ENCODE measurements at regions not wholly inside any gene's neighbourhood (a gene's known extent, or its start where the extent isn't known, plus 50 kb on each side); places are given as distances from the start of the nearest gene placed in this dataset.
"Not testable (repeated sequence)": the region's sequence is repeated elsewhere in the genome, so short reads cannot be mapped to it uniquely, and the experiment has no call there.

GRCh38 chr6:18543051-18543450 is 155.9 kb downstream of the RNF144B start:
- Histone ChIP-seq H3K36me3 (ENCODE audit: control insufficient read depth, insufficient read depth, low read length) (no peaks in the 10 kb centered on the region), H3K27me3 (ENCODE audit: control insufficient read depth, insufficient read depth, low read length, poor library complexity, severe bottlenecking) (no peaks in the 10 kb centered on the region), H3K9ac (ENCODE audit: extremely low read depth, low read length, poor library complexity, severe bottlenecking) (no peak overlapping the region), H3K4me3 (ENCODE audit: low read length) (no peak overlapping the region), H3K9me3 (ENCODE audit: control insufficient read depth, low read length) (peaks cover 3% of the 10 kb centered on the region), H3K27ac (ENCODE audit: low read depth, low read length) (no peak overlapping the region), H3K4me1 (ENCODE audit: control insufficient read depth, insufficient read depth, low read length) (no peaks in the 10 kb centered on the region)
- H3K27me3 Mint-ChIP-seq (ENCODE audit: insufficient read depth) = no peaks in the 10 kb centered on the region
- DNase-seq = no peak
- TF ChIP-seq, protein P1, sequence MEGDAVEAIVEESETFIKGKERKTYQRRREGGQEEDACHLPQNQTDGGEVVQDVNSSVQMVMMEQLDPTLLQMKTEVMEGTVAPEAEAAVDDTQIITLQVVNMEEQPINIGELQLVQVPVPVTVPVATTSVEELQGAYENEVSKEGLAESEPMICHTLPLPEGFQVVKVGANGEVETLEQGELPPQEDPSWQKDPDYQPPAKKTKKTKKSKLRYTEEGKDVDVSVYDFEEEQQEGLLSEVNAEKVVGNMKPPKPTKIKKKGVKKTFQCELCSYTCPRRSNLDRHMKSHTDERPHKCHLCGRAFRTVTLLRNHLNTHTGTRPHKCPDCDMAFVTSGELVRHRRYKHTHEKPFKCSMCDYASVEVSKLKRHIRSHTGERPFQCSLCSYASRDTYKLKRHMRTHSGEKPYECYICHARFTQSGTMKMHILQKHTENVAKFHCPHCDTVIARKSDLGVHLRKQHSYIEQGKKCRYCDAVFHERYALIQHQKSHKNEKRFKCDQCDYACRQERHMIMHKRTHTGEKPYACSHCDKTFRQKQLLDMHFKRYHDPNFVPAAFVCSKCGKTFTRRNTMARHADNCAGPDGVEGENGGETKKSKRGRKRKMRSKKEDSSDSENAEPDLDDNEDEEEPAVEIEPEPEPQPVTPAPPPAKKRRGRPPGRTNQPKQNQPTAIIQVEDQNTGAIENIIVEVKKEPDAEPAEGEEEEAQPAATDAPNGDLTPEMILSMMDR (conservative IDR thresholded peaks at IDR 0.05) = no peak
- no peak overlapping the region for H3K4me3 Mint-ChIP-seq
- WGBS, 2 experiments (ENCODE audit: insufficient coverage in 1 of 2, insufficient read length in 1 of 2) = 89 to 94% methylated on average over 3 to 6 of the region's 6 CpGs
- H3K36me3 Mint-ChIP-seq (ENCODE audit: low read depth) = no peaks in the 10 kb centered on the region
- H3K27ac Mint-ChIP-seq = no peak overlapping the region
- peaks cover 19% of the 10 kb centered on the region for H3K9me3 Mint-ChIP-seq
- H3K4me1 Mint-ChIP-seq = no peaks in the 10 kb centered on the region

- not testable (repeated sequence) for H3K27me3 Mint-ChIP-seq (ENCODE audit: insufficient read depth); DNase-seq; H3K4me1 ChIP-seq (ENCODE audit: control insufficient read depth, insufficient read depth, low read length); H3K36me3 Mint-ChIP-seq (ENCODE audit: low read depth); H3K9me3 ChIP-seq (ENCODE audit: control insufficient read depth, low read length); H3K9ac ChIP-seq (ENCODE audit: extremely low read depth, low read length, poor library complexity, severe bottlenecking); H3K4me3 Mint-ChIP-seq; H3K27ac Mint-ChIP-seq; H3K36me3 ChIP-seq (ENCODE audit: control insufficient read depth, insufficient read depth, low read length); H3K4me1 Mint-ChIP-seq; H3K27me3 ChIP-seq (ENCODE audit: control insufficient read depth, insufficient read depth, low read length, poor library complexity, severe bottlenecking); H3K4me3 ChIP-seq (ENCODE audit: low read length); H3K27ac ChIP-seq (ENCODE audit: low read depth, low read length)
- peaks cover 16% of the 10 kb centered on the region for H3K9me3 Mint-ChIP-seq
- 92% methylated on average over 1 of the region's 1 CpG; no CpG with 5 or more reads in 1 of the 2 experiments for WGBS, 2 experiments (ENCODE audit: insufficient coverage in 1 of 2, insufficient read length in 1 of 2)
These were observed 158.0 kb downstream of the RNF144B start for GRCh38 chr6:18545142-18545541.

DNA sequence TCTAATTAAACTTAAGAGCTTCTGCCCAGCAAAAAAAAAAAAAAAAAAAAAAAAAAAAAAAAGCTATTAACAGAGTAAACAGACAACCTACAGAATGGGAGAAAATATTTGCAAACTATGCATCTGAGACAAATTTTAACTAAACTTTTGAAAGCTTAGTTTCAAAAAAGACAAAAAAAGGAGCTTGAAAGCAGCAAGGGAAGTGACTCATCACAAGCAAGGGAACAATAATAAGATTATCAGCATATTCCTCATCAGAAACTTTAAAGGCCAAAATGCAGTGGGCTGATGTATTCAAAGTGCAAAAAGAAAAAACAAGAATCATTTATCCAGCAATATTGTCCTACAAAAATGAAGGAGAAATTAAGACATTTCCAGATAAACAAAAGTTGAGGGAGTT is 158.6 kb downstream of the RNF144B start:
- no peaks in the 10 kb centered on the region for H3K27me3 Mint-ChIP-seq (ENCODE audit: insufficient read depth)
- H3K9me3 ChIP-seq (ENCODE audit: control insufficient read depth, low read length) = peaks cover 3% of the 10 kb centered on the region
- no peak overlapping the region for H3K9ac ChIP-seq (ENCODE audit: extremely low read depth, low read length, poor library complexity, severe bottlenecking)
- no peak overlapping the region for H3K27ac ChIP-seq (ENCODE audit: low read depth, low read length)
- no peak for DNase-seq
- no peaks in the 10 kb centered on the region for H3K27me3 ChIP-seq (ENCODE audit: control insufficient read depth, insufficient read depth, low read length, poor library complexity, severe bottlenecking)
- H3K36me3 ChIP-seq (ENCODE audit: control insufficient read depth, insufficient read depth, low read length) = no peaks in the 10 kb centered on the region
- peaks cover 16% of the 10 kb centered on the region for H3K9me3 Mint-ChIP-seq
- H3K27ac Mint-ChIP-seq = no peak overlapping the region
- no peaks in the 10 kb centered on the region for H3K36me3 Mint-ChIP-seq (ENCODE audit: low read depth)
- H3K4me1 ChIP-seq (ENCODE audit: control insufficient read depth, insufficient read depth, low read length) = no peaks in the 10 kb centered on the region
- no peak overlapping the region for H3K4me3 Mint-ChIP-seq
- H3K4me1 Mint-ChIP-seq = no peaks in the 10 kb centered on the region
- TF ChIP-seq, protein P1 (conservative IDR thresholded peaks at IDR 0.05) = no peak
- H3K4me3 ChIP-seq (ENCODE audit: low read length) = no peak overlapping the region

DNA sequence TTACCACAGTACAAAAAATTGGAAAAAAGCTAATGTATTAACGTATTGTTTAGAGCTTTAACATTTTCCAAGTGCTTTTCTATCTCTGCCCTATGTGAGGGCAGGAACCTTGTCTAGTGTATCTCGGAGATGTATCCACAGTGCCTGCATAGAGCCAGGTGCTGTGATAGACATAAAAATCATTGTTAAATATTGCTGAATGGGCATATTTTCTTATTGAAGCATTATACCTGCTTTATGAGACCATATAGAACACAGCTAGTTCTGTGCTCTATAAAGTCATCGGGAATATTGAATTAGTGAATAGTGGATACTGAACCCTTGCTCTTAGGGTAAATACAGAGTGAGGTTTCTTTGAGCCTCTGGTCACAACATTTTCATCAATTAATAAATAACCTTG is 163.0 kb downstream of the RNF144B start:
- WGBS, 2 experiments (ENCODE audit: insufficient coverage in 1 of 2, insufficient read length in 1 of 2) = 100% methylated on average over 3 of the region's 3 CpGs; no CpG with 5 or more reads in 1 of the 2 experiments
- TF ChIP-seq, protein P1 (conservative IDR thresholded peaks at IDR 0.05) = no peak

More for the DNA sequence above, 163.0 kb downstream of the RNF144B start:
- DNase-seq = no peak
- no peaks in the 10 kb centered on the region for H3K36me3 Mint-ChIP-seq (ENCODE audit: low read depth)
- peaks cover 7% of the 10 kb centered on the region for H3K9me3 Mint-ChIP-seq
- H3K9ac ChIP-seq (ENCODE audit: extremely low read depth, low read length, poor library complexity, severe bottlenecking) = no peak overlapping the region
- H3K27ac ChIP-seq (ENCODE audit: low read depth, low read length) = no peak overlapping the region
- no peak overlapping the region for H3K4me3 ChIP-seq (ENCODE audit: low read length)
- no peaks in the 10 kb centered on the region for H3K36me3 ChIP-seq (ENCODE audit: control insufficient read depth, insufficient read depth, low read length)
- no peaks in the 10 kb centered on the region for H3K9me3 ChIP-seq (ENCODE audit: control insufficient read depth, low read length)
- no peaks in the 10 kb centered on the region for H3K4me1 Mint-ChIP-seq
- H3K4me1 ChIP-seq (ENCODE audit: control insufficient read depth, insufficient read depth, low read length) = no peaks in the 10 kb centered on the region
- no peaks in the 10 kb centered on the region for H3K27me3 Mint-ChIP-seq (ENCODE audit: insufficient read depth)
- H3K27me3 ChIP-seq (ENCODE audit: control insufficient read depth, insufficient read depth, low read length, poor library complexity, severe bottlenecking) = no peaks in the 10 kb centered on the region
- no peak overlapping the region for H3K4me3 Mint-ChIP-seq
- no peak overlapping the region for H3K27ac Mint-ChIP-seq

Data from endodermal cell (in vitro differentiated cells).